ENCODE measurements at regions not wholly inside any gene's neighbourhood (a gene's known extent, or its start where the extent isn't known, plus 50 kb on each side); places are given as distances from the start of the nearest gene placed in this dataset.
"Not testable (repeated sequence)": the region's sequence is repeated elsewhere in the genome, so short reads cannot be mapped to it uniquely, and the experiment has no call there.

DNA sequence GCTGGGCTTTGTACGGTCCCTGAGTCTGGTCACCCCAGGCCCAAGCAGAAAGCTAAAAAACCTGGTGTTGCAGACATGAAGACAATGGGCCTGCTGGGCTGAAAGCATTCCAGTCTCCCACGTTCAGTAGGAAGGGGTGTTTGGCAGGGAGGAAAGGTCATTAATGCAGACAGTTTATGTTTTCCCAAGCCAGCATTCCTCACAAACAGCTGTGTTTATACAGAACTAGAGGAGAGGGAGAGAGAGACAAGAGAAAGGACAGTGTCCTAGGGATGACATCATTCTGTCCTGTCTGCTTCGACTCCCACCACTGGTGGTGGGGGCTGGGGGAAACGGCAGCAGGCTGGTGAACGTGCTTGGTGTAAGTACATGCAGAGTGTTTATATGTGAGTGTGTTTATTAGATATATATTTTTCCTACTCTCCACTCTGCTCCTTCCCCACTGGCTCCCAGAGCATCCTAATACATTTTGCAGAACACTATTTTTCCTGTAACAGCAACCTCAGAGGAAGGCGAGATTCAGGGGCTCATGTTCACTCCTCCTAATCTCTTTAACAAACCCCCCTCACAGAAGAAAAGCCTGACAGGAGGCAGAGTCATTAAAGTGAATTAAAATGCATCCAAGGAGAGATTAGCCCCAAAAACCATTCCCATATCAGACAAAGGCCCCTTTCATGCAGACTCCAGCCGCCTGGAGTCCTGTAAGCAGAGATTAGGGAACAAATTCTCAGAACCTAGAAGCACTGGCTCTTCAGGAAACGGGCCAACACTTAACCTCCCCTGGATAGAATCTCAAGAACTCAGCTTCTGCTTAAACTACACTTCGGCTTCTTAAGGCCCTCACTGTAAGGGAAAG, 380.4 kb downstream of the TNS1 start:
- no peak for DNase-seq

DNA sequence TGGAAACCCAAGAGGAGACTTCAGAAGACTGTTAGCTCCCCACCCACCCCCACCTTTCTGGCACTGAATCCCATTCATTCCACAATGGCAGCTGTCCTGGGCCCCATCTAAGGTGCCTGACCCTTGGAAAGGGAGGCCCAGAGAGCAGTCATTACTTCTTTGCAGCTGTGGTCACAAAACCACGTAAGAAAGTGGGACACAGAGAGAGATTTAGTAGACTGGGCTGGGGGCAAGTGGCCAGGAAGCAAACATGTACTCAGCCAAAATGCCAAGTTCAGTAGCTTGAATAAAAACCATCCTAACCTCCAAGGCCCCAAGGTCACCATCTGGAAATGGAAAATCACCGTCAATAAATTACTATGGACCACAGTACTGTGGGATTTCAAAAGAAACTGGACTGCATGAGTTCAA, 381.4 kb downstream of the TNS1 start:
- DNase-seq, result no peak

DNA sequence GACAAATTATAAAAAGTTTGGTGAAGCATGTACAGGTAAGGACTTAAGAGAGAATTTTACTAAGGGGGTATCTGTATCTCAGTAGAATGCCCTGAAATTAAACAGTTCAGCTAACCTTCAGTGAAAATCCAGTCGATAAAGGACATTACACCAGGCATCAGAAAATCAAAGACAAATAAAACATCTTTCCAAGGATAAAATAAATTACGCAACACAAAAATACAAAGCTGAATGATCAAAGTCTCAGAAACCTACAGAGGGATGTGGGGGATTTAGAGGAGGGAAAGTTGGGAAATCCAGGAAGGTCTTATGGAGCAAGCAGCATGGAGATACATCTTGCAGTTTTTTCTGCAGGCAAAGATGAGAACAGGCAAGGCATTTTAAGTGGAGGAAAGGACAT, 384.1 kb downstream of the TNS1 start:
- no peak for DNase-seq

DNA sequence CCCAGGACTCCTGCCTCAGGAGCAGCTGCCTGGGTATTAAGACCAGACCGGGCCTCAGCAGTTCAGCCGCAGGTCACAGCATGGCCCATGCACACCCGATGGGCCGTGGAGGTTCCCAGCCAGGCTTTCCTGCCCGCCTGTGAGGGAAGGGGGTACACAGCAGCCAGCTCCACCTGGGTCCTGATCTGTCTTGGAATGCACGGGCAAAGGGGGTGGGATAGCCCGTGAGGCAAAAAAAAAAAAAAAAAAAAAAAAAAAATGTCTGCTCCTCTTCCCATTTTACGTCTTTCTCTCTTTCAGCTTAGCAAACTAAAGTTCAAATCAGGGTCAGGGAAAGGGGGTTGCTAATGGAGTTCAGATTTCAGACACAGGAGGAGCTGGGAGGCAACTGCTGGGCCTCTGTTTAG, 385.2 kb downstream of the TNS1 start:
- no peak for DNase-seq

DNA sequence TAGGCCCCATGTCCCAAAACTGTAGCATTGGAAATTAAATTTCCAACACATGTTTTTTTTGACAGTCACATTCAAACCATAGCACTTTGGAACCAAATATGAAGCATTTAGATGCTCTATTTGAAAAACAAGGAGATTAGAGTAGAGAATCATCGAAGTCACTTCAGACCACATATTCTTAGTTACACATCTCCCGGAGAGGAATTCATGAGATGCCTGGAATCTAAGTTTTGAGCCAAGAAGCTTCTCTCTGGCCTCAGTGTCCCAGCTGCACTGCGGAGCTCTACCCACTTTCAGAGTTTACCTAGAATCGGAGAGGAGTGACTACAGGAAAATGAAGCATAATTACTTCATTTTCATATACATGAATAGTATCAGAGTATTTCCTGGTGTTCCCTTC, 385.9 kb downstream of the TNS1 start:
- DNase-seq, result no peak

DNA sequence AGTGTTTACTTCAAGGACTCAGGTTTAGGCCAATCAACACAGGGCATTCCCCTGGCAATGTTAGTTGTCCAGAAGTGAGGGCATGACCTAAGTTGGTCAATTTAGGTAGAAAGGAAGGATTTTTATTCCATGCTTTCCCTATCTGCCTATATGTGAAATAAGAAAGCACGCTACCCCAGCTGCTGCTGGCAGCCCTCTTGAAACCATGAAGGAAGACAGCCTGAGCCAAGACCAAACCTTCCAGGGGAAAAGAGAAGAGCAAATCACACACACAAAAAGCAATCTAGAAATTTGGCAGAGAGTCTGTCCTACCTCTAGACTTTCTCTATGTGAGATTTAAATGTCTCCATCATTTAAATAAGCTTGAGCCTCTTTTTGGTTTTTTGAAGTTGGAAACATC, 387.6 kb downstream of the TNS1 start:
- DNase-seq, result no peak

DNA sequence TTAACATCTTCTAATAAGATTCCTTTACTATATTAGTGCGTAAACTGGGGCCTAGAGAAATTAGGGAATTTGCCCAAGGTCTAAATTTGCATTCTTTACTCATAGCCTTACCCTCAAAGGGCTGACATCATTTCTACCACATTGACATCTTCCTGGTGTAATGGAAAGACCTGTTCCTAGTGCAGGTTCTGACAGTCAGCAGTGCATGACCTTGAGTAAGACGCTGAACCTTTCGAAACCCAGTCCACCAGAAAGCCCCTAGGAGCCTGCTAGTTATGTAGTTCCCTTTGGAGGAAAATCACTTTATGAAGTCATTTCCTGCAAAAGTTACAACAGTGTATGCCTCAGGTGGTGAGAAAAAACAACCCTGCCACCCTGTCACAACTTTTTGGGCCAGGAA, 388.3 kb downstream of the TNS1 start:
- no peak for DNase-seq

DNA sequence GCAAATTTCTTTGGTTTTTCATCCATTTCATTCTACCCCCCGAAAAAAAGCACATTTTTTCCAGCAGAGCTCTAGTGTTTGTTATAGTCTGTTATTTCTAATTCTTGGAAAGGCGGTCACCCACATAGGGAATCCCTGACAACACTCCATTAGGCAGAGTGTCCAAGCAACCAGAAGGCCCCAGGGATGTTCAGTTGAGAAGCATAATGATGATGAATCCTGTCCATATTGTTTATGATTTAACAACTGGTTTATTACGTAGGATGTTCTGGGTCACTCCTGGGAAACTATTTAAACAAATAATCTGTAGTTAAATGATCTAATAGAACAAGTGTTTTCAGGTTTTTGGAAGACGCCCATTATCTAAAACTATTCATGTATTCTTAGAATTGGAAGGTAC, 388.7 kb downstream of the TNS1 start:
- no peak for DNase-seq

DNA sequence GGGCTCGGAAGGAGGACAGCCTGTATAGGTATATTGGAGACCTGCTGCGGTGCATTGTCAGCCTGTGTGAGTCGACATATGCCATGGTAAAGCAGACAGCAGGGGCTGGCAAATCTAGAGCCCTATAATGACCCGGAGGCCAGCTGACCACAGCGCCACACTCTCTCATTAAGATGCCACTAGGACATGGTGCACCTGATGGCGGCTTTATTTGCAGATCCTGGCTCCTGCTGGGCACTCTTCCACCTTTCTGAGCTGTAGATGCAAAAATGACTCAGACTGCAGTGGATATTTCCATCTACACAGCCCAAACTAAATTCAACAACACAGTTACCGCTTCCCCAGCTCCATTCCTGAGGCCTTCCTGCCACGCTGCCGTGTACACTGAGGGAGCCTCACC, 389.9 kb downstream of the TNS1 start:
- no peak for DNase-seq

DNA sequence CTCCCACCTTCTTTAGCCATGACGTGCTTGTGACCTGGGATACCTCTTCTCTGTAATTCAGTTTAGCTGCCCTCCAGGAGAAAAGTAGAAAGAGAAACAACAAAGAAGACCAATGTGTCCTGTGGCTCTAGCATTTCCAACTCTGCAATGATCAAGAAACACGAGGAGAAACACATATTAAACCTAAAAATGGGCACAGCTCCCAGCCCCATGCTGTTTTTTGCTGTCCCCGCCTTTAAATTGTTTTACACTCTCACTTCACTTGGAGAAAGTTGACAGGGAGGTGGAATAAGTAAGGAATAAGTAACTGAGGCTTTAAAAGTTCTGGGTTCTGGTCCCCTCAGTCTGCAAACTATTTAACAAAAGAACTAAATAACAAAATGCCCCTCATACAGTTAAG, 390.6 kb downstream of the TNS1 start:
- no peak for DNase-seq

DNA sequence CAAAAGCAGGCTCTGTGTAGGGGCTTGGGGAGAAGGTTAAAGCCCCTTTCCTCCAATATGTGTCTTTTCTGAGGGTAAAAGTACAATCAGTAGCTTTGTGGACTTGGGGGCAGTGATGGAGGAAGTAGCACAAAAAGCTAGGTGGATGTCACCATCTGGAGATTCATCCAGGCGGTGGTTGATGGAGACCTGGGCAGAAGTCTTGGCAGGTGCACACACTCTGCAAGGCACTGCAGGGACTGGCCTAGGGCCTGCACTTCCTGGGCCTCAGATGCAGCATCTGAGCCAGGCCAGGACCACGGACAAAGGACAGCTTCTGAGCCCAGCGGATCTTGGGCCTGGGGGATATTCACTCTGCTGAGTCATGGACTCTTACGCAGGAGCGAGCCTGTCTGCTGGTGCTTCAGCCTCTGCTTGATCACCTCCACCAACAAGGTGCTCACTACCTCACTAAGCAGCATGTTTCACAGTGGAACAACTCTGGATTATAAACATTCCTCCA, 391.1 kb downstream of the TNS1 start:
- no peak for DNase-seq

DNA sequence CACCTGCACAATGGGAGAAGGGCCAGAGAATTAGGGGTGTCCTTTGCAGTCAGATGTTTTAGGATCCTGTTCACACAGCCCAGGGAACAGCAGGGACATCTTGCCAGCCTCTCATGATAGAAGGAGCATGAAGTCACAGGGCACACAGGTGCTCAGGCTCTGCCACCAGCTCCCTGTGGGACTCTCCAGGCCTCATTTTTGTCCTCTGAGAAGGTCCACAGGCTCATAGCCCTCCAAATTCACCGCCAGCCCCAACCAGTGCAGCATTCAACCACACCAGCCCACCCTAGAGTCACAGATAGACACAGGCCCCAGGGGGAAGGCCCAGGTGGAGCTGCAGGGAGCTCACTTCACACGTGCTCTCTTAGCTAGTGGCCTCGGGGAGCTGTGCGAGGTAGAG, 391.7 kb downstream of the TNS1 start:
- DNase-seq, result no peak

DNA sequence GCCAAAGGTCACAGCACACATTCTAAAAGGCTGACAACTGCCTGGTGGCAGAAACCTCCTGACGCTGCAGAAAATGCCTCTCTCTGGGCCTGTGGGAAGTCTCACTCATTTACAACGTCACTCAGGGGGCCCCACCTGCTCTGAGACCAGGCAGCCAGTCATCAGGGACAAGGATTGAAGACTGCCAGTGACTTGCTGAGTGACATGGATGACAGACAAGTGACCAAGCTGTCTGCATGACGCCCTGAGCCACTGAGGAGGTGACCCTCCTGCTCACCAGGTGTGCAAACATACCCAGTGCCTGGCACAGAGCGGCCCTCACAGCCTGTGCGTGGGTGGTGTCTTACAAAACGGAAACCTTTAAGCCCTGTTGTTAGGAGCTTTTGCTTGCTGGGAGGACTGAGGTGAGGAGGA, 392.4 kb downstream of the TNS1 start:
- DNase-seq, result peak; percentile 34

DNA sequence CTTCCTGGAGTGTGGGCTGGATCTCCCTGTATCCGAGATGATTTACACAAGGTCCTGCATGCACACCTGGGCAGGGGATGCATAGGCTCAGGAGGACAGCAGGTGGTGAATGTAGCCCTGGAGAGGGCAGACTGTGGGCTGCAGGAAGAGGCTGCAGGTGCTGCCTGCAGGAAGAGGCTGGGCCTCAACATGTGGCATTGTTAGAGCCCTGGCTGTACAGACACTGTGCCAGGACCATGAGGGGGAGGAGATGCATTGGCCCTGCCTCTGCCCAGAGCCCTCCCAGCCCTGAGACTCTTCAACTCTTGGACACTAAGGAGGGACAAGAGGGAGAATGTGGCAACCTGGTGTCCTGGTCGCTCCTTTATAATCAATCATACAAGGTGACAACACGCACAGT, 392.8 kb downstream of the TNS1 start:
- no peak for DNase-seq

DNA sequence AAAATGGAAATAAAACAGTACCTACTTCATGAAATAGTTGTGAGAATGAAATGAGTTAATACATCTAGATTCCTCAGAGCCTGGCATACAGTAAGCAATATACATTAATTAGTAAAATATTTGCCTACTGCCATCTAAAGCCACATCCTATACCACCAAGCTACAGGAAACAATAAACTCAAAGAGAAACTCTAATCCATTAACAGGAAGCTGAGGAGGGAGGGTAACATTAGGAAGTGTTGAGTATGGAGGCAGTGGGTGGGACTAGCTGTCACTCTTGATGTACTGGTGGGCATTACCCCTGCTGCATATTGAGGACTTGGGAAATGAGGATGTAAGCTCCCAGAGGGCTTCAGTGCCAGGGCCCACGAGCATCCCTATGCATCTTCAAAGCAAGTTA, 396.5 kb downstream of the TNS1 start:
- DNase-seq, result no peak

DNA sequence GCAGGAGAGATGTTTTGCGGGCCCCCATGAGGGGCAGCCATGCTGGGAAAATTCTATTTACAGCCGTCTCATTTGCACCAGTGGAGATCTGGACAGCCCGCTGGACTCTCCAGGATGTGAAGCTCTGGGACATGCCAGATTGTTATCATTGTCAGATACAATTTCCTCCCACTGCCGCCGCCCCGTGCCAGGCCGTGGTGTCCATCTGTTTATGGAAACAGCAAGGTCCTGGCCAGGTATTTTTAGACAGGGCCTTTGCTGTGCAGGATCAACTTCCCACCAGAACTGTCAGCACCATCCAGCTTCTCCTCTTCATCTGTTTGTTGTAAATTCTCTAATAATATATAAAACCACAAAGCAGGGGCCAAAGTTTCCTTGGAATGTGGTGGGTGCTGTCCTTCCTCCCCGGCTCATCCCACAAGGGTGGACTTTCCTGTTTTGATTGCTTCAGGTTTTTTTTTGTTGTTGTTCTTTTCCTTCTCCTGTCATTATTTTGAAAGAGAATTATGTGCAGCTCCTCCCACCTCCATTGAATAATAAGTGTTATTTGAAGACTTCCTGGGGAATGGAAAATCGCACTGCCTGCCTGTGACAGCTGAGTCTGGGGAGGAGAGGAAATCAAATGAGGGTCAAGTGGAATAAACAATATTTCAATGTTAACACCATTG, 398.1 kb downstream of the TNS1 start:
- DNase-seq, result no peak

DNA sequence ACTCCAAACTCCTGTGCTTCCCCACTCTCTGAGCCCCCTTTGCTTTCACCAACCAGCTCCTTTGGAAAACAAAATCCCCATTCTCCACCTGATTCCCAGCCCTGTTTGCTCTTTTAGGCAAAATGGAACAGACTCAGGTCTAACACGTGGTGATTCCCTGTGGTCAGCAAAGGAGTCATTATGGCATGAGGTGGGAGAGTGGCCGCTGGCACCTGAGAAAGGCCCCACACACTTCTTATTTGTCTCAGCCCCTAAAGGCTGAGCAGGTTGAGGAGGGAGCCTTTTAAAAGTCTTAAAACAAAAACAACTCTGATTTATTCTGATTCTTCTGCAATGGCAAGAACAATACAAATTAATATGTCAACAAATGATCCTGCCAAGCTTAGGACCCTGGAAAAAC, 401.2 kb downstream of the TNS1 start:
- no peak for DNase-seq

DNA sequence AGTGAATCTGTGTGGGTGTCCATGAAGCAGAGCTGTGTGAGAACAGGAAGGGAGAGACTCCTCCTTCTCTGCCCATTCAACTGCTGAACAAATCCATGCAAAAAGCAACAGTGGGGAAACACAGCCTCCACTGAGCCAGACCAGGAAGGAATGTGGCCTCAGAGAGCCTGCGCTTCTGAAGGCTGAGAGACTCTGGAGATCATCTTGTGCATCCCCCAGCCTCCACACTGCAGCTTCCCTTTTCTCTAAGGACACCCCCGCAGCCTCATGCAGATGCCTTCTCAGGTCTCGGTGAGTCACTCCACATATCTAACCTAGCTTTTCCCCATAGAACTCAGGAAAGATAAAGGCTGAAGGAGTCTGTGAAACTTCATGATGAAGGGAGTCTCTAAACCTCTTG, 402.9 kb downstream of the TNS1 start:
- no peak for DNase-seq

DNA sequence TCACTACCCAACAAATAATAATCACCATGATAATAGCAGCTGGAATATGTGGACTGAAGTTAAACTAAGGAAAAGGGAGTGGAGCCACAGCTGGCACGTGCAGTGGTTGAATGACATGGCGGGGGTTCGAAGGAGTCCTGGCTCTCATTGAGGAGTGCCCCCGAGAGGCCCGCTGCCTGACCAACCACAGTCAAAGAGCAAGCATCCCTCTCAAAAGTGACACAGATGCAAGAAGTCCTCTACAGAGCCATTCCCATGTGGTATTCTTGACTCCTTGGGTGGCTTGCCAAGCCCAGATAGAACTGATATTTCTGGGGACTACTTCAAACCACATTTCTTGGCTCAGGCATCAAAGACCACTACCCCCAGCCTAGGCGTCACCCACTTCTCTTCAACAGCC, 405.1 kb downstream of the TNS1 start:
- DNase-seq, result no peak

DNA sequence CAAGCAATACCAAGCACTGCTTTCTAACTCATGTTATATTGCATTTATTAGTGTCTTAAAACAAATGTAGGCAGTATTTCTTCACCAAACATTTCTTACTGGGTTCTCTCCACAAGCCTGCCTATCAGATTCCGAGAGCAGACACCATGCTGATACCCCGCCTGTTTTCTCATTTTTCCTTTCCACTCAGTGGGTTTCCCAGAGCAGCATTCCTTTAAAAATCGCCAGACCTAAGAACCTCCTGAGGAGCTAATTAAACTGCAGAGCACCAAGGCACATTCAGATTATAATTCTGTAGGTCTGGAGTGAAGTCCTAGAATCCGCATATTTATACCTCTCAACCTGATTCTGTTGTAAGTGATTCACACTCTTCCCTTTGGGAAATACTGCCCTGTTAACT, 405.6 kb downstream of the TNS1 start:
- DNase-seq, result no peak

DNA sequence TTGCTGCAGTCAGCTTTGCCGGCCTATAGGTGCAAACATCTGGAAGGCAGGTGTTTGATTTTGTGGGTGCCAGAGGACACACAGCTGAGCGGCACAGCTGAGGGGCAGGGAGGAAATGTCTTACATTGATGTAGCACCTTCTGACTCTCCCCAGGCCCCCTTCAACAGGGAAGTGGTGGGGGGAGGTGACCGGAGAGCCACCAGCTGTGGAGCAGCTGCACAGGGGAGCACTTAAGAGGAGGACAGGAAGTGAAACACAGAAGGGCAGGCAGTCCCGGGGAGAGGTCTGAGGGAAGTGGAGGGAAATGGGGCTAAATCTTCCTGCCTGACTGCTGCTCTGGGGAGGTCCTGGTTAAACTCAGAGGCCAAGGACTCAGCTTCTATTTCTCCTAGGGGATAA, 409.1 kb downstream of the TNS1 start:
- DNase-seq, result no peak

DNA sequence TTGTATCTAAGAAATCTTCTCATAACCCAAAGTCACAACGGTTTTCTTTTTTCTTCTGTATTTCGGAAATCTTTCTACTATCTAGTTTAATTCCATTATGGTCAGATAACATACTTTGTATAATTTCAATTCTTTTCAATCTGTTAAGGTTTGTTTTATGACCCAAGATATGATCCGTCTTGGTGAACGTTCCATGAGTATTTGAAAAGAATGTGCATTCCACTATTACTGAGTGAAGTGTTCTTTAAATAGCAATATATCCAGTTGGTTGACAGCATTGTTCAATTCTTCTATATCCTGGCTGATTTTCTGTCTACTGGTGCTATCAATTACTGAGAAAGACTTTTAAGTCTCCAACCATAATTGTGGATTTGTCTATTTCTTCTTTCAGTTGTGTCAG, 414.5 kb downstream of the TNS1 start:
- no peak for DNase-seq

DNA sequence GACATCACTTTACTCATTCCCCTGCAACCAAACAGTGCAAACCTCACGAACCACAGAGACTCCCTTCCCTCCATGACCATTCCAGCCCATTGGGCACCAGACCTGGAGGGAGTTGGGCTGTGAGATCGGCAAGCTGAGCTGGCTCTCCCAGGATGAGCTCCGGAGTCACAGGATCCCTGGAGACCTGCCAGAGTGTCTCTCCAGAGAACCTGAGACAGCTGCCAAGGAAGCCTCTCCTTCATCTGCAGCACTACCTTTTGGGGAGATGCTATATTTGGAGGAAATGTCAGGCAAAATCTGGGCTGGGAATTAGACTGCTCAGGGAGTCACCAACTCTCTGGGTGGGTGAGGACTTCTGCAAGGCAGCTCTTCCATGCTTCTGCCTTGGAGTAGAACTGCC, 417.4 kb downstream of the TNS1 start:
- DNase-seq, result no peak

DNA sequence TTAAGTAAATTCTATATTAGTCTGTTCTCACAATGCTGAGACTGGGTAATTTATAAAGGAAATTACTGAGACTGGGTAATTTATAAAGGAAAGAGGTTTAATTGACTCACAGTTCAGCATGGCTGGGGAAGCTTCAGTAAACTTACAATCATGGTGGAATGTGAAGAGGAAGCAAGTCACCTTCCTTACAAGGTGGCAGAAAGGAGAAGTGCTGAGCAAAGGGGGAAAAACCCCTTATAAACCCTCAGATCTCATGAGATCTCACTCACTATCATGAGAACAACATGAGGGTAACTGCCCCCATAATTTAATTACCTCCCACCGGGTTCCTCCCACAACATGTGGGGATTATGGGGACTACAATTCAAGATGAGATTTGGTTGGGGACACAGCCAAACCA, 422.4 kb downstream of the TNS1 start:
- not testable (repeated sequence) for DNase-seq

DNA sequence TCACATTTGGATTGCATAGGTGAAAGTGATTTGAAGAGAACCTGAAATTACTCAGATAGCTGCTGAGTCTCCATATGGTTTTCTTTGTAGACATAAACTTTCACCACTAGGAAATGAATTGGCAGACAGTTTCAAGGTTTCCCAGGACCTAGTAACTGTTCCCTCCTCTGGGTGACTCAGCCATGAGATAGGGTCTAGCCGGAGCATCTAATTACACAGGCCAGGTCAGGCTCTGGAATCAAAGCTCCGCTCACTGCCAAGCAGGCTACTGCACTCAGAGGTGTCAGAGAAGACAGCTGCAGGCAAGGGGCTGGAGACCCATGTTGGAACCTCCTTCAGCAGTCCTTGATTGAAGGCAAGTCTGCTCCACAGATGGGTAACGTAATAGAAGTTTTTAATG, 429.2 kb downstream of the TNS1 start:
- DNase-seq, result no peak
